ENCODE measurements at regions not wholly inside any gene's neighbourhood (a gene's known extent, or its start where the extent isn't known, plus 50 kb on each side); places are given as distances from the start of the nearest gene placed in this dataset.

DNA sequence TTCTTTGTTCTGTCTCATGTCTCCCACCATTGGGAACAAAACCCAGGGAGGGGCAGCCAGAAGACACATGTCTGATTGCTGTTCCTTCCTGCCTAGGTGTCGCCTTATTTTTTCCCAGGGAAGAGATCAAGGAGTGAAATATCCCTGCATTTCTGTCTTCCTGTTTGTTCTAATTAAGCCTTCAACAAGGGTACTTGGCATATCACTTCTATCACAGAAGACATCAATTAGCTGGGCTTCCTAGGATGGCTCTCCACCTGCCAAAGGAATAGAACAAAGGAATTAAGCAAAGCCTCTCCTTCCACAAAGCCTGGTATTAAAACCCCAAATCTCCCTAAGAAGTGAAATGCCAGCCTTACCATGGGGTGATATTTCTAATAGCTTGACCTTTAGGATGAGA, 299.5 kb upstream of the CD180 start:
- H3K9me3 Mint-ChIP-seq (ENCODE audit: low read depth) = peaks cover 17% of the 10 kb centered on the region

DNA sequence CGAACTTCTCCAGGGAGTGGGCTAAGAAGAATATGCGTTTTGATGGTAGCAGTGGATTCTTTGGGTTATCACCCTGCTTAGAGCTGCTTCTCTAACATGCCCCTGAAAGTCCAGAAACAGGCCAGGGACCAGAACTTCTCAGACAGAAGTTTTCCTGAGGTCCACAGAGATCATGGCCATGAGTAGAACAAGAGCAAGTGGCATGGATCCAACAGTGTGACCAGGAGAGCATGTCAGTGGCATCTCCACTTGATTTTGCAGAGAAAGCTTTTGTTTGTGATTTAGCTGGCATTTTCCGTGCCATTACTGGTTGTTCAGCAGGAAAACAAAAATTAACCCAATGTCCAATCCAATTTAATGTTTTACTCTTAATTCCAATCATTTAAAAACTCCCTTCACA, 298.5 kb upstream of the CD180 start:
- Mint-ChIP-seq H3K36me3 (peaks cover 3% of the 10 kb centered on the region), H3K27me3 (no peaks in the 10 kb centered on the region), H3K4me1 (ENCODE audit: low read depth) (peaks cover 6% of the 10 kb centered on the region), H3K4me3 (no peak overlapping the region), H3K9me3 (ENCODE audit: low read depth) (peaks cover 8% of the 10 kb centered on the region), H3K27ac (no peak overlapping the region)

More for the DNA sequence above, 299.5 kb upstream of the CD180 start:
- H3K27ac Mint-ChIP-seq = no peak overlapping the region
- peaks cover 9% of the 10 kb centered on the region for H3K36me3 Mint-ChIP-seq
- no peaks in the 10 kb centered on the region for H3K27me3 Mint-ChIP-seq
- peaks cover 6% of the 10 kb centered on the region for H3K4me1 Mint-ChIP-seq (ENCODE audit: low read depth)
- H3K4me3 Mint-ChIP-seq = no peak overlapping the region

DNA sequence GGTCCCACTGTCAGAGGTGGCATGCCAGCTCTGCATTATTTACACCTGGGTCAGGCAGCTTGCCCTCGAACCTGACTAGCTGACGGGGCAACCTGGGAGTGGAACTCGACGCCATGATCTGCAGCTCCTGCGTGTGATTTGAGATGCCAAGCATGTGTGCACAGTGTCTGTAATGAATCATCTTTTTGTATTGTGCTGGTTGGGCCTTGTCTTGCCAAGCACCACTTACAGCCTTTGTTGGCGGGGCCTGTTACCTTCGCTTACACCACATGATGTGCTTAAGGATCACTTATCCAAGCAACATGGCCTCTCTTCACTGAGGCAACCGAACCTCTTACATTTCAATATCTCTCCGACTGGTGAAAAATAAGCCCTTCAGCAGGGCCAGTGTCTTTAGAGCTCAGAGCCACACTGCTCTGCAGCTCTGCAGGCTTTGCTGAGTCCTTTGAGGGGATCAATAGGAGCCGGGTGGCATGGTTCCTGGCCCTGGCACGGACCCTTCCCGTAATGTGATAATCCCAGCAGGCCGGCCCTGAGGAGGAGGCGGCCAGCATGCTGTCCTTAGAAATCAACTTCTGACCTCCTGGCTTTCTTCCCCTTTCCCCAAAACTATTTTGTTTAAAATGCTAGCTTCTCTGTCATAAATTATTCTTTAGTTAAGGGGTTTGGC, 297.7 kb upstream of the CD180 start:
- H3K9me3 Mint-ChIP-seq (ENCODE audit: low read depth) = peaks cover 2% of the 10 kb centered on the region

DNA sequence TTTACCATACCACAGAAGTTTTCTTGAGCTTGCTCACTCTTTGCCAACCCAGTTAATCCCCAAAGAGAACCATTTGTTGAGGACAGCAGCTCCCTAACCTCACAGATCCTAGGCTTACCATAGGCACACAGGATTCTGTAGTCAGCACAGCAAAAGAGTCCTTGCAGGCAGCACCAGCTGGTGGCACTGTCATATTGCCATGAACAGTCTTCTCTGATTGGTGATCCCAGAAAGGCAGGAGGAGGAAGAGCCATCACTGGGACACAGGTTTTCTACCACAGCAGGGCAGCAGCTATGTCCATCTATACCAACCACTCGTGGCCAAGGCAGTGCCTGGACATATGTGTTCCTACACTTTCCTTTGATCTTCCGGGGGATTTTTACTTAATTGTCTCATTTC, 297.1 kb upstream of the CD180 start:
- H3K36me3 Mint-ChIP-seq = no peaks in the 10 kb centered on the region
- no peak overlapping the region for H3K27ac Mint-ChIP-seq
- no peak overlapping the region for H3K4me3 Mint-ChIP-seq
- H3K27me3 Mint-ChIP-seq = no peaks in the 10 kb centered on the region
- H3K4me1 Mint-ChIP-seq (ENCODE audit: low read depth) = peaks cover 6% of the 10 kb centered on the region
- no peaks in the 10 kb centered on the region for H3K9me3 Mint-ChIP-seq (ENCODE audit: low read depth)

More for the DNA sequence above, 297.7 kb upstream of the CD180 start:
- no peaks in the 10 kb centered on the region for H3K36me3 Mint-ChIP-seq
- no peaks in the 10 kb centered on the region for H3K27me3 Mint-ChIP-seq
- no peak overlapping the region for H3K27ac Mint-ChIP-seq
- peaks cover 6% of the 10 kb centered on the region for H3K4me1 Mint-ChIP-seq (ENCODE audit: low read depth)
- no peak overlapping the region for H3K4me3 Mint-ChIP-seq

DNA sequence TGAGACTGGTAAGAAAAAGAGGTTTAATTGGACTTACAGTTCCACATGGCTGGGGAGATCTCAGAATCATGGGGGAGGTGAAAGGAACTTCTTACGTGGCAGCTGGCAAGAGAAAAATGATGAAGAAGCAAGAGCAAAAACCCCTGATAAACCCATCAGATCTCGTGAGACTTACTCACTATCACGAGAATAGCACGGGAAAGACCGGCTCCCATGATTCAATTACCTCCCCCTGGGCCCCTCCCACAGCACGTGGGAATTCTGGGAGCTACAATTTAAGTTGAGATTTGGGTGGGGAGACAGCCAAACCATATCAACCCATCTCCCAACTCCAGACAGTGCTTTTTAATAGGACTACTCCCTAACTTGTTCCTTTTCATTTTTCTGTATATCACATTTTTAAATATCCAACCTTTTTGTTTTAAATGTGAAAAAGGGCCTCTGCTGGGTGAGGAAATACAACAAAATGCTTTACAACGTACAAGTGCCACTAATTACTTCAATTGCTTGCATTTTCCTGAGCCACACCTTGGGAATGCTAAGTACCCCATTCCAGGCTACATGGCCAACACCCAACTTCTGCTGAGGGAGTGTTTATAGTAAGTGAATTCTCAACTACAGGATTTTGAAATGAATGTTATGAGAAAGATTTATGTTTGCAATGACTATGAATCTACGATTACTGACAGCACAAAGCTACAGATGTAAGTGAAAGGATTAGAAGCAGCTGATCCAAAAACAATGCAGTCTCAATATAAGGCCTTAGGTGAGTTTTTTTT, 294.1 kb upstream of the CD180 start:
- peaks cover 6% of the 10 kb centered on the region for H3K4me1 Mint-ChIP-seq (ENCODE audit: low read depth)
- H3K4me3 Mint-ChIP-seq = no peak overlapping the region
- H3K27me3 Mint-ChIP-seq = no peaks in the 10 kb centered on the region
- no peak overlapping the region for H3K27ac Mint-ChIP-seq
- H3K9me3 Mint-ChIP-seq (ENCODE audit: low read depth) = no peaks in the 10 kb centered on the region
- H3K36me3 Mint-ChIP-seq = no peaks in the 10 kb centered on the region

DNA sequence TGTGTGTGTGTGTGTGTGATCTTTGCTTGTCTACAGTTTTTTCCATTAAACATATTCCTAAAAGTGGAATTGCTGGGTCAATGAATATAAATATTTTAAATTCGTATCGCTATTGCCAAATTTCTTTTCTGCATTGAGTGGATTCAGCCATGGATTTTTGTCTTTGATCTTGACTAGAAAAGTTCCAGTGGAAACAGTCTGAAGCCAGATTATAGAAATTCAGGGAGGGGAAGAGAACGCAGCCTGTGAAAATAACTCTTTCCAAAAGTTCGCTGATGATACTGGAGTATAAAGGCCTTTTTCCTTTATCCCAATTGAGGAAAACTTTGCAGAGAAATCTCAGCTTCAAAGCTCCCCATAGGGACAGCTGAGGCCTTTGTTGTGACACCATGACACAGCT, 292.3 kb upstream of the CD180 start:
- Mint-ChIP-seq H3K27me3 (no peaks in the 10 kb centered on the region), H3K9me3 (ENCODE audit: low read depth) (no peaks in the 10 kb centered on the region), H3K36me3 (no peaks in the 10 kb centered on the region), H3K4me3 (no peak overlapping the region), H3K4me1 (ENCODE audit: low read depth) (peaks cover 2% of the 10 kb centered on the region), H3K27ac (no peak overlapping the region)

DNA sequence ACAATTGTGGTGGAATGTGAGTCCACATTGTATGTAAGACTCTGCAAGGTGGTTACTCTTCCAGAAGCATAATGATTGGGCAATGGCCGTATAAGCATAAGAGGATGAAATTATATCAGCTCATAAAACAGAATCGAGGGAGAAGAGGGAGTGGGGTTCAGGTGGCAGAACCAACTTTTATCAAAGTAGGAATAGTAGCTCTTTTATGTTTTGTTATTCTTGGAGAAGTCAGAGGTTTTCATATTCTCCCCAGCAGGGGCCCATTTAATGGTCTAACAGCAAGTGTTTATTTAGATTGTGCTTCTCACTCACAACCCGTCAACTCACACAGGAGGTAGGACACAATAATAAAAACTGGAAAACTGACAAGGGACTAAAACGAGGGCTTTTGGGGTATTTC, 291.3 kb upstream of the CD180 start:
- Mint-ChIP-seq H3K4me1 (ENCODE audit: low read depth) (no peaks in the 10 kb centered on the region), H3K9me3 (ENCODE audit: low read depth) (no peaks in the 10 kb centered on the region), H3K36me3 (peaks cover 3% of the 10 kb centered on the region), H3K27ac (no peak overlapping the region), H3K27me3 (no peaks in the 10 kb centered on the region), H3K4me3 (no peak overlapping the region)

DNA sequence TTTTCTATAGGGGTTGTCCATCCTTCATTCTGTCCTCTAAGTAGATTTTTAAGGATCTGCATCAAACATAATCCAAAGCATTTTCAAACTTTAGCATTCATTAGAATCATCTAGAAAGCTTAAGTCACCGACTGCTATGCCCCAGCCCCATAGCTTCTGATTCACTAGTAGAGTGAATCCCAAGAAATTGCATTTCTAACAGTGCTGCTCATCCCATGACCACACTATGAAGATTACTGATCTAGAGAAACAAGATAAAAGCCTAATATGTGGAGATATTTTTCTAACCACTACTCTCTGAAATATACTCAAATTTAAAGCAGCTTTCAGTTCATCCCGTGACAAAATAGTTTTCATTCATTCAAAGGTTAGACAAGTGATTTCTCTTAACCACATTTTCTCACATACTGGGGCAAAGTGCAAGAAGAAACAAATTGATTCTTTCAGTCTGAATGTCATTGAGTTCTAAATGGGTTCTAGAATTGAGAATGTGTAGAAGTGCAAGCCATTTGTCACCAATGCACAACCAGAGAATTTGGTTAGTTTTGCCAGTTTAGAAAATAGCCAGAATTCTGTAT, 286.9 kb upstream of the CD180 start:
- Mint-ChIP-seq H3K27ac (no peak overlapping the region), H3K27me3 (peaks cover 3% of the 10 kb centered on the region)

DNA sequence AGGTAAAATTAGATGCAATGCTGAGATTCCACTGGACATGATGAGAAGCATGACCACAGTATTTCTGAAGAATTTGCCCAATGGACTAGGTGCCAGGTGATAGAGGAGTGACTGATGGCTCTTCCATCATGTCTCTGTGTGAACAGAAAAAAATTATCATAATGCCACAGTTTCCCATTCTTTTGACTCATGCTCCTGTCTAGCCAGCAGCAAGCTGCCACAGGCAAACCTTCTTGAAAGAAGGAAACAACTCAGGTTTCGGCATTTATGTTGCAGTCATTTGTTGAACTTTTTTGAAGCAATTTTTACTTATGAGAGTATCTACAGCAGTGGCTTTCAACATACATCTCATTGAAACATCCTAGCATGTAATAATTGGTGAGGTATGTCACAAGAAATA, 284.8 kb upstream of the CD180 start:
- no peak overlapping the region for H3K4me3 Mint-ChIP-seq
- H3K4me1 Mint-ChIP-seq (ENCODE audit: low read depth) = peaks cover 7% of the 10 kb centered on the region
- peaks cover 7% of the 10 kb centered on the region for H3K36me3 Mint-ChIP-seq
- no peaks in the 10 kb centered on the region for H3K9me3 Mint-ChIP-seq (ENCODE audit: low read depth)
- peaks cover 3% of the 10 kb centered on the region for H3K27me3 Mint-ChIP-seq
- H3K27ac Mint-ChIP-seq = no peak overlapping the region

More for the DNA sequence above, 286.9 kb upstream of the CD180 start:
- no peaks in the 10 kb centered on the region for H3K9me3 Mint-ChIP-seq (ENCODE audit: low read depth)
- peaks cover 3% of the 10 kb centered on the region for H3K36me3 Mint-ChIP-seq
- no peak overlapping the region for H3K4me3 Mint-ChIP-seq
- no peaks in the 10 kb centered on the region for H3K4me1 Mint-ChIP-seq (ENCODE audit: low read depth)

DNA sequence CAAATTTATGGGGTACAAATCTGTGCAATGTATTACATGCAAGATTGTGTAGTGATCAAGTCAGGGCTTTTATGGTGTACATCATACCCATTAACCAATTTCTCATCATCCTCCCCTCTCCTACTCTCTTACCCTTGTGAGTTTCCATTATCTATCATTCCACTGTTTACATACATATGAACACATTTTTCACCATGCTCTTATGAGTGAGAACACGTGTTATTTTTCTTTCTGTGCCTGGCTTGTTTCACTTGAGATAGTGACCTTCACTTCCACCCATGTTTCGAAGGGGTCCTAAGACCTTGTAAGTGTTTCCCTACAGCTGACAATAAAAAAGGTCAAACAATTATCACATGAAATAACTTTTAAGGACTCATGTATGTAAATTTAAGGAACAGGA, 281.7 kb upstream of the CD180 start:
- peaks cover 10% of the 10 kb centered on the region for H3K4me1 Mint-ChIP-seq (ENCODE audit: low read depth)
- H3K4me3 Mint-ChIP-seq = no peak overlapping the region
- H3K27ac Mint-ChIP-seq = no peak overlapping the region
- H3K27me3 Mint-ChIP-seq = peaks cover 3% of the 10 kb centered on the region
- peaks cover 3% of the 10 kb centered on the region for H3K36me3 Mint-ChIP-seq
- no peaks in the 10 kb centered on the region for H3K9me3 Mint-ChIP-seq (ENCODE audit: low read depth)

DNA sequence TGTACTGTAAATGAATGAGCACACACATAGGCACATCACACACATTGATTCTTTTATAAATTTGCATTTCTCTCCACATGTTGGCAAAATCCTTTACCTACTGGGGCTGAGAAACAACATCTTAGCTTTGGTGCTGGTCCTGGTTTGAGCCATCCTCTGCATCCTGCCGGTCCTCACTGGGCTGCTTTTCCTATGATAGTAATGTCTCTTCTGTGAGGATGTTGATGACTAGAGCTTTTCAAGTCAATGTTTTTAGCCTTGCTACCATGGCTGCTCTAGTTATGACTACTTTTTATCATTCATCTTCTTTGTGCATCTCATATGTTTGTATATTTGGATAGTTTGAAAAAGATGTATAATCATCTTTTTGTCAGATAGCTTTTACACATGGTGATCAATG, 280.4 kb upstream of the CD180 start:
- H3K27me3 Mint-ChIP-seq = peaks cover 2% of the 10 kb centered on the region
- H3K27ac Mint-ChIP-seq = no peak overlapping the region
- H3K36me3 Mint-ChIP-seq = peaks cover 3% of the 10 kb centered on the region
- peaks cover 10% of the 10 kb centered on the region for H3K4me1 Mint-ChIP-seq (ENCODE audit: low read depth)
- no peak overlapping the region for H3K4me3 Mint-ChIP-seq
- no peaks in the 10 kb centered on the region for H3K9me3 Mint-ChIP-seq (ENCODE audit: low read depth)

DNA sequence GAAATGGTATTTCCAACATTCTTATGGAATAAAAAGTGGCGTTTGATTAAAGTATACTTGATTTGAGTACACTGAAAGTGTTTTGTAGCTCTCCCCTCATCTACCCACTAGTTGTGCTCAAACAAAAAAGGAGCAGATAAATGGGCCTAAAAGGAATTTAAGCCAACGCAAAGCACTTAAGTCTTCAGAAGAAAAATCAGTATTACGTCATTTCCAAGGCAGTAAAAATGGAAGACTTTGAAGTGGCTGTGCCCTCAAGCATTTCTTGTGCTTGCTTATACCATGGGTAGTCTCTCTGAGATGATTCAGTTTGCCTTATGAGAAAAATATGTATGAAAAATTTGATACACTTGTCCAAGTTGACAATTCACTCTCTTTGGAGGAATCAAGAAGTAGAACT, 279.9 kb upstream of the CD180 start:
- Mint-ChIP-seq H3K36me3 (peaks cover 3% of the 10 kb centered on the region), H3K27me3 (peaks cover 2% of the 10 kb centered on the region), H3K27ac (no peak overlapping the region), H3K9me3 (ENCODE audit: low read depth) (no peaks in the 10 kb centered on the region), H3K4me3 (no peak overlapping the region), H3K4me1 (ENCODE audit: low read depth) (peaks cover 10% of the 10 kb centered on the region)

DNA sequence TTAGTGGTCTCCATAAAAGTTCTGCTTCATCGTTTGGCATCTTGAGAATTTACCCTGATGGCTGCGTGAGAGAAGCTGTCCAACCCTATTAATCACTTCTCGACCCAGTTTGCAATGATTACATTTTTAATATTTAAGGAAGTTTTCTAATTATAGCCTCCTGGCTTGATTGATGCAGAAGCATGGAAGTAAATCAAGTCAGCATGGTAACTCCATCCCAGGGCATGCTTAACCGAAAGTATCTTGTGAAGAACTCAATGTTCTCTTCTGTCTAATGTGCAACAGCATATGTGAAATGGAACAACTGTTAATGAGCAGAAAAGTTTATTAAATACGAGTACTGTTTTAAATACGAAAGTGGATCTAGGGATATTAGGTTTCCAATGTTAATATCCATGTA, 278.9 kb upstream of the CD180 start:
- Mint-ChIP-seq H3K27ac (no peak overlapping the region), H3K4me3 (no peak overlapping the region), H3K36me3 (peaks cover 3% of the 10 kb centered on the region), H3K4me1 (ENCODE audit: low read depth) (peaks cover 10% of the 10 kb centered on the region), H3K27me3 (peaks cover 2% of the 10 kb centered on the region), H3K9me3 (ENCODE audit: low read depth) (no peaks in the 10 kb centered on the region)

DNA sequence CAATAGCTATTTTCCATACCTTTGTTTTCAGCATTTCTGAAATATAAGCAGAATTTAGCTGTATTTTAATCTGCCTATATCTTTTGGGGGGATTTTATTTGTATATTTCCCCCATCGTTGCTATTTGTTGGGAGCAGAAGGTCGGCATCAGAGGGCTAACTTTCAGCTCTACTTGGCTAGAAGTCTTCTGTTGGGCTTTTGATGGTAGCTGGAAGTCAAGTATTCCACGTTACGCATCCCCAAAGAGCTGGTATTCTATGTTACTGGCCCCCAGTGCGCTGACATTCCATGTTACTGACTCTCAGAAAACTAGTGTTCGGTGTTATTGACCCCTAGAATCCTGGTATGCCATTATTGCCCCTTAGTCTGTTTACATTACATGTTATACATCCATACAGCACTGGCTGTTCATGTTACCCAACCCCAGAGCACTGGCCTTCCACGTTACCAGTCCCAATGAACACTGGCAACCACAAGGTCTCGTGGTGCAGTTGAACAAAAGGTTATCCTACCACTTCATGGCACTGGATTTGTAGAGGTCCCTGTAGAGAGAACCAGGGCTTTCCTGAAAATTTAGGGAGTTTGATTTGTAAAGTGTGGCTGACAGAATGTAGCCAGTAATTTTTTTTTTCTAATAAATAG, 278.1 kb upstream of the CD180 start:
- Mint-ChIP-seq H3K27ac (no peak overlapping the region), H3K9me3 (ENCODE audit: low read depth) (no peaks in the 10 kb centered on the region), H3K36me3 (peaks cover 3% of the 10 kb centered on the region), H3K4me1 (ENCODE audit: low read depth) (peaks cover 10% of the 10 kb centered on the region), H3K27me3 (peaks cover 2% of the 10 kb centered on the region), H3K4me3 (no peak overlapping the region)

DNA sequence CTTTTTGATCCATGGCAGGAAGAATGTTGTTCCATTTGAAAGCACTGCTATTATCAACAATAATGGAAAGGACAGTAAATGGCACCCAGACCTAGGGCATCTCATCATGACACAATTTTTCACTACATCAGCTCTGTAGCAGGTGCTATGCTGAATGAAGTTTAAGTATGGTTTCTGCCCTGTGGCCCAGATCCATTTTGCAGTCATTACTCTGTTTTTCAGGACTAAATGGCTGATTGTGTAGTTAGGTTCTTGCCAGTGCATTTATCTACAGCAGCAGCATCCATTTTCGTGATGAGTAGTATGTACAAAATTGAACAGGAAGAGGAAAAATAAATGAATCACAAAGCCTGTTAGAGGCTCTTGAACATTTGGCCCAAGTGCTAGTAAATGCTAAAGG, 270.5 kb upstream of the CD180 start:
- H3K27me3 Mint-ChIP-seq = no peaks in the 10 kb centered on the region
- H3K4me3 Mint-ChIP-seq = no peak overlapping the region
- H3K36me3 Mint-ChIP-seq = no peaks in the 10 kb centered on the region
- H3K4me1 Mint-ChIP-seq (ENCODE audit: low read depth) = no peaks in the 10 kb centered on the region
- no peak overlapping the region for H3K27ac Mint-ChIP-seq
- H3K9me3 Mint-ChIP-seq (ENCODE audit: low read depth) = no peaks in the 10 kb centered on the region

Data from activated naive CD8-positive, alpha-beta T cell (primary cell).